Colonic mucosa (tissue), 4 donors: ENCODE measurements at regions not wholly inside any gene's neighbourhood (a gene's known extent, or its start where the extent isn't known, plus 50 kb on each side); places are given as distances from the start of the nearest gene placed in this dataset.
A peak's percentile ranks its signal among the peaks of the same experiment; 100 is the strongest.

Experiments used
- DNase-seq: peaks from one replicate; pipeline ENCODE4 v3.0.0-alpha.2; 2020
- H3K27ac ChIP-seq: fragments of 200-600 bp; one replicate; pipeline ENCODE4 v1.8.0; 2021
- H3K27me3 ChIP-seq: fragments of 200-600 bp; one replicate; pipeline ENCODE4 v1.8.0; 2021
- H3K36me3 ChIP-seq: fragments of 200-600 bp; one replicate; pipeline ENCODE4 v1.8.0; 2021
- H3K4me1 ChIP-seq: fragments of 200-600 bp; one replicate; pipeline ENCODE4 v1.8.0; 2021; ENCODE audit warnings: mild to moderate bottlenecking
- H3K4me3 ChIP-seq: fragments of 200-600 bp; one replicate; pipeline ENCODE4 v1.8.0; 2021
- H3K9ac ChIP-seq, 2 donors: one replicate each; pipeline ENCODE4 v1.7.0; 2013; ENCODE audit warnings: control low read depth in 2 of 2, low read depth in 2 of 2, low read length in 2 of 2
- H3K9me3 ChIP-seq: fragments of 200-600 bp; one replicate; pipeline ENCODE4 v1.8.0; 2021
- CTCF ChIP-seq: fragments of 200-600 bp; IDR thresholded peaks from one replicate; pipeline ENCODE4 v1.8.0; 2022; ENCODE audit warnings: antibody characterized with exemption, mild to moderate bottlenecking
- intact Hi-C: fragments of 100-400 bp; cut with DNase I; formaldehyde crosslinking; loops from one replicate; pipeline ENCODE4 v1.14.1; 2022
- donor health status: healthy.
- donor health status: DM: no; HTN: no; CAD: no.
- donor health status: DM: no; HTN: no; CAD: no.

GRCh38 chr20:50312002-50312681 is 121.5 kb downstream of the CEBPB start:
- no peak for DNase-seq
- Histone ChIP-seq H3K27me3 (no peaks in the 10 kb centered on the region), H3K9me3 (no peaks in the 10 kb centered on the region), H3K4me1 (no peaks in the 10 kb centered on the region), H3K27ac (peak overlapping the region; percentile 47), H3K4me3 (no peak overlapping the region), H3K9ac (peak overlapping the region; percentile 2 to 30), H3K36me3 (no peaks in the 10 kb centered on the region)
- intact Hi-C loops, result no loop called here
- TF ChIP-seq CTCF, result no peak

GRCh38 chr20:50312682-50313521 is 122.3 kb downstream of the CEBPB start:
- Histone ChIP-seq H3K27me3 (no peaks in the 10 kb centered on the region), H3K9me3 (no peaks in the 10 kb centered on the region), H3K27ac (peak overlapping the region; percentile 47), H3K36me3 (no peaks in the 10 kb centered on the region), H3K4me1 (no peaks in the 10 kb centered on the region), H3K9ac (peak overlapping the region; percentile 2 to 30), H3K4me3 (no peak overlapping the region)
- intact Hi-C loops, result no loop called here
- TF ChIP-seq CTCF, result no peak
- DNase-seq, result no peak

GRCh38 chr20:50313522-50313820 is 122.8 kb downstream of the CEBPB start:
- H3K27ac ChIP-seq, result no peak overlapping the region
- no peak for DNase-seq
- no peaks in the 10 kb centered on the region for H3K9me3 ChIP-seq
- no peak overlapping the region for H3K4me3 ChIP-seq
- TF ChIP-seq CTCF, result no peak
- no peaks in the 10 kb centered on the region for H3K36me3 ChIP-seq
- intact Hi-C loops, result no loop called here
- H3K4me1 ChIP-seq, result no peaks in the 10 kb centered on the region
- no peaks in the 10 kb centered on the region for H3K27me3 ChIP-seq
- H3K9ac ChIP-seq, result no peak overlapping the region

GRCh38 chr20:50313827-50314677 is 123.4 kb downstream of the CEBPB start:
- no peak overlapping the region for H3K9ac ChIP-seq
- intact Hi-C loops, result no loop called here
- H3K4me3 ChIP-seq, result no peak overlapping the region
- H3K4me1 ChIP-seq, result no peaks in the 10 kb centered on the region
- no peaks in the 10 kb centered on the region for H3K27me3 ChIP-seq
- no peaks in the 10 kb centered on the region for H3K9me3 ChIP-seq
- no peak for TF ChIP-seq CTCF
- no peak for DNase-seq
- no peaks in the 10 kb centered on the region for H3K36me3 ChIP-seq
- no peak overlapping the region for H3K27ac ChIP-seq

GRCh38 chr20:50314678-50315335 is 124.2 kb downstream of the CEBPB start:
- no peaks in the 10 kb centered on the region for H3K36me3 ChIP-seq
- H3K9me3 ChIP-seq, result no peaks in the 10 kb centered on the region
- no peak for DNase-seq
- no peak overlapping the region for H3K27ac ChIP-seq
- TF ChIP-seq CTCF, result no peak
- H3K4me1 ChIP-seq, result no peaks in the 10 kb centered on the region
- intact Hi-C loops, result no loop called here
- no peak overlapping the region for H3K9ac ChIP-seq
- H3K27me3 ChIP-seq, result no peaks in the 10 kb centered on the region
- no peak overlapping the region for H3K4me3 ChIP-seq
